ENCODE measurements at regions not wholly inside any gene's neighbourhood (a gene's known extent, or its start where the extent isn't known, plus 50 kb on each side); places are given as distances from the start of the nearest gene placed in this dataset.
"Not testable (repeated sequence)": the region's sequence is repeated elsewhere in the genome, so short reads cannot be mapped to it uniquely, and the experiment has no call there.

DNA sequence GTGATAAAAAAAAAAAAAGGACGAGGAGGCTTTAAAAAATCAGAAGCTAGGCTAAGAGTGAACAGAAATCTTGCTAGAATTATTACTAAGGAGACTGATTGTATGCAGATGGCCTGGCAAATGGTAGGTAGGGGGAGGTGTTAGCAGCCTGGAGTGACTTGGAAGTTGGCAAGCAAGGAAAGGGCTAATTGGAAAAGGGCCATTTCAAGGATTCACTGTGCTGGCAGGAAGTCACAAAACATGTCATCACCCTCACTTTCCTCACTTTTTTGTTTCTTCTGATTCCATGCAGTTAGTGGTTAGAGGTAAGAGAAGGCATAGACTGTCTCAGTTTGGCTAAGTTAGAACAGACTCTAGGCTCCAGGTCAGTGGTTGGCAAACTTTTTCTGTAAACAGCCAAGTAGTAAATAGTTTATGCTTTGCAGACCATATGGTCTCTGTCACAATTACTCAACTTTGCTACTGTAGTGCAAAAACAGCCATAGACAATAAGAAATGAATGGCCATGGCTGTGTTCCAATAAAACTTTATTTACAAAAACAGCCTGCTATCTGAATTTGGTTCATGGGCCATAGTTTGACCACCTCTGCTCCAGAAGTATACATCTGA, 646.5 kb upstream of the ACTRT1 start:
- no peaks in the 10 kb centered on the region for H3K27me3 Mint-ChIP-seq
- no peak for ATAC-seq (ENCODE audit: low read depth)
- no peaks in the 10 kb centered on the region for H3K9me3 Mint-ChIP-seq
- H3K4me3 Mint-ChIP-seq: no peak overlapping the region
- no peaks in the 10 kb centered on the region for H3K36me3 Mint-ChIP-seq
- H3K4me1 Mint-ChIP-seq: no peaks in the 10 kb centered on the region
- no peak overlapping the region for H3K27ac Mint-ChIP-seq
- DNase-seq (ENCODE audit: low spot score in 2 of 2): no peak

DNA sequence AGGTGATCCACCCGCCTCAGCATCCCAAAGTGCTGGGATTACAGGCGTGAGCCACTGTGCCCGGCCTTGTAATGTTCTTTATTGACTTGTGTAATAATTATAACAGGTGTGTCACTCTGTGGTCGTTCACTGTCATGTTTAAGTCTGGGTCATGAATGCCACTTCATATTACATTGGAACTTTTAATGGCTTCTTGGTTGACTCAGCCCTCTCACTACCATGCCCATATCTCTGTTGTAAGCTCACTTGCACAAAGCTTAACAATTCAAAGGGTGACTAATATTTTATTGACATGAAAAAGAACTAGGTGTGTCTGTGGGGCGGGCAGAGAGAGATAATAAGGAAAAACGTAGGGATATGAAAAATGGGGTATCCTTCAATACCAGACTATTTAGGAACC, 639.7 kb upstream of the ACTRT1 start:
- DNase-seq (ENCODE audit: low spot score in 2 of 2): no peak
- no peak for ATAC-seq (ENCODE audit: low read depth)
- no peaks in the 10 kb centered on the region for H3K9me3 Mint-ChIP-seq
- H3K27me3 Mint-ChIP-seq: no peaks in the 10 kb centered on the region
- no peaks in the 10 kb centered on the region for H3K4me1 Mint-ChIP-seq
- H3K36me3 Mint-ChIP-seq: no peaks in the 10 kb centered on the region
- H3K4me3 Mint-ChIP-seq: no peak overlapping the region
- H3K27ac Mint-ChIP-seq: no peak overlapping the region

DNA sequence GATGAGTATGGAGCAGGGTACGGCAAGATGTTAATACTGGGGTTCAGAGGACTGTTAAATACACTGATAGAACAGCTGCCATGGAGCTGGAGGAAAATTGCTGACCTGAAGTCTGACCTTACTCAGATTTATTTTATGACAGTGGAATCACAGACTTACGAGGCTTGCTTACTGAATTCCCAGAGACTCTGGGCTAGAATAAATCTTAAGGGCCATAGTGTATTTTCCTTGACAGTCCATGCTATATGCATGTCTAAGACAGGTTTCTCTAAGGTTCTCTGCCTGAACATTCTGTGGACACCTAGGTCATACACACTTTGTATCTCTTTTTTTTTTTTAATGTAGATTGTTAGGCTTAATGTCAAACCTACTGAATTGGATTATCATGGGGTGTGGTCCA, 633.2 kb upstream of the ACTRT1 start:
- no peaks in the 10 kb centered on the region for H3K36me3 Mint-ChIP-seq
- DNase-seq (ENCODE audit: low spot score in 2 of 2) (no peak), ATAC-seq (ENCODE audit: low read depth) (no peak)
- no peak overlapping the region for H3K4me3 Mint-ChIP-seq
- H3K9me3 Mint-ChIP-seq: no peaks in the 10 kb centered on the region
- no peak overlapping the region for H3K27ac Mint-ChIP-seq
- no peaks in the 10 kb centered on the region for H3K4me1 Mint-ChIP-seq
- H3K27me3 Mint-ChIP-seq: no peaks in the 10 kb centered on the region

DNA sequence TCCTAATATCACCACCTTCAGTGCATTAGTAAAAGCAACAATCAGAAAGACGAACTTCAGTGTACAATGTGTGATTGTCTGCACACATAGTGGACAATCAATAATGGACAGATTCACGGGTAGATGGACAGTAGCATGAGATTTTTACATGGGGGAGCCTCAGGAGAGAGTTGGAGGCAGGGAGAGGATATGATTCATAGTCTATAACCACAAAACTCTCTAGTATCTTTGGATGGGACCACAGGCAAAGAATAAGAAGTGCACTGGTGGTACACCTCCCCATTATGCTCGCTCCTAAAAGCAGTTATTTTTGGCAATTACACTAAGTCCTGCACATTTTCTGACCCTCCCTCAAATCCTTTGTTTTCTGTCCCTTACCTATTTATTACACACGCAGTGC, 624.4 kb upstream of the ACTRT1 start:
- Mint-ChIP-seq H3K4me3 (no peak overlapping the region), H3K27me3 (peaks cover 2% of the 10 kb centered on the region), H3K4me1 (no peaks in the 10 kb centered on the region), H3K27ac (no peak overlapping the region), H3K9me3 (no peaks in the 10 kb centered on the region), H3K36me3 (no peaks in the 10 kb centered on the region)
- DNase-seq (ENCODE audit: low spot score in 2 of 2): no peak
- ATAC-seq (ENCODE audit: low read depth): no peak

DNA sequence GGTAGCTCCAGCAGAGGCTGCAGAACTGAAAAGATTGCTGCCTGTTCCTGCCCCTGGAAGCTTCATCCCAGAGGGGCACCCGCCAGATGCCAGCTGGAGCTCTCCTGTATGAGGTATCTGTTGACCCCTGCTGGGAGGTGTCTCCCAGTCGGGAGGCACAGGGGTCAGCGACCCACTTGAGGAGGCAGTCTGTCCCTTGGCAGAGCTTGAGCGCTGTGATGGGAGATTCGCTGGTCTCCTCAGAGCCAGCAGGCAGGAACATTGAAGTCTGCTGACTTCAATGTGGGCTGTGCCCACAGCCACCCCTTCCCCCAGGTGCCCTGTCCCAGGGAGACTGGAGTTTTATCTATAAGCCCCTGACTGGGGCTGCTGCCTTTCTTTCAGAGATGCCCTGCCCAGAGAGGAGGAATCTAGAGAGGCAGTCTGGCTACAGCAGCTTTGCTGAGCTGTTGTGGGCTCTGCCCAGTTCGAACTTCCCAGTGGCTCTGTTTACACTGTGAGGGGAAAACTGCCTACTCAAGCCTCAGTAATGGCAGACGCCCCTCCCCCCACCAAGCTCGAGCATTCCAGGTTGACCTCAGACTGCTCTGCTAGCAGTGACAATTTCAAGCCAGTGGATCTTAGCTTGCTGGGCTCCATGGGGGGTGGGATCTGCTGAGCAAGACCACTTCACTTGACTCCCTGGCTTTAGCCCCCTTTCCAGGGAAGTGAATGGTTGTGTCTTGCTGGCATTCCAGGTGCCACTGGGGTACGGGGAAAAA, 622.3 kb upstream of the ACTRT1 start:
- H3K27ac Mint-ChIP-seq; DNase-seq (ENCODE audit: low spot score in 2 of 2); H3K36me3 Mint-ChIP-seq; H3K4me1 Mint-ChIP-seq; H3K27me3 Mint-ChIP-seq; H3K4me3 Mint-ChIP-seq; ATAC-seq (ENCODE audit: low read depth); H3K9me3 Mint-ChIP-seq: not testable (repeated sequence)

DNA sequence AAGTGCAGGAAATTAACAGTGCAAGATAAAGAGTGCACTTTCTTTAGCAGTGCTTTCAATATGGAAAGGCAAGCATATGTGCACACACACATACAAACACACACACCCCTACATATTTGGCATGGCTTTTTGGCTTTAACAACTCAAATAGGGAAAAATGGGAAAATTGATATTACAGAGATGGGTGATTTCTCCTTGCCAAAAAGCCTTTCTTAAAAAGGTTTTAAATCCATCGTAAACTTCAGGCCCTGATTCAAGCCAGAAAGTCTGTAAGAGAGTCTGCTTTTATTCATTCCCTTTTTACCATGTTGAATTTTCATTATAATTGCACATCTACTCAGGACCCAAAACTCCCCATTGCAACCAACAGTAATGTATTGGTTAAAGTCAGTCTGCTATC, 612.0 kb upstream of the ACTRT1 start:
- Mint-ChIP-seq H3K9me3 (peaks cover 2% of the 10 kb centered on the region), H3K27me3 (no peaks in the 10 kb centered on the region), H3K36me3 (no peaks in the 10 kb centered on the region), H3K4me3 (no peak overlapping the region), H3K4me1 (no peaks in the 10 kb centered on the region), H3K27ac (no peak overlapping the region)
- DNase-seq (ENCODE audit: low spot score in 2 of 2): no peak
- no peak for ATAC-seq (ENCODE audit: low read depth)

DNA sequence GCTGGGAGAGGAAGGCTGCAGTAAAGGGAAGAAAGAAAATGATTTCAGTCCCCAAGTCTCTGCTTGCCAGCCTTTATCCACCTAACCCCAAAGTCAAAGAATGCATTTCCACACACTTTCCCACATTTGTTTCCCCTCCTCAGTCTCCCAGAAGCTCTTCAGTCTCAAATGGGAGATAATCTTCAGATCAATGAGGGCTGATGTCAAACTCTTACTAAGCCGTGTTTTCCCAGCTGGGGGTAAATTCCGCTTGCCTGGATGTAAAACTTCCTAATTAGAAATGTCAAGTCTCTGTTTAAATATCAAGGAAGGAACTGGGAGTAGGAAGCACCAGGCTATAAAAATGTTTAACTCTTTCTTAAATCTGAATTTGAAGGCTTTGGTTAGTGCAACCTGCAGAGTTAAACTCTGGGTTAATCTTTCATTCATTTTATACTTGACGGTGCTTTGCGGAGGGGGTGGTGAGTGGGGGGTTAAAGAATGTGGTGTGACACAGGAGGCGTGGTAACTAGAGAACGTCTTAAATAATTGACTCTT, 601.4 kb upstream of the ACTRT1 start:
- Mint-ChIP-seq H3K9me3 (peaks cover 2% of the 10 kb centered on the region), H3K4me3 (no peak overlapping the region), H3K4me1 (no peaks in the 10 kb centered on the region), H3K36me3 (peaks cover 2% of the 10 kb centered on the region), H3K27me3 (no peaks in the 10 kb centered on the region), H3K27ac (no peak overlapping the region)
- ATAC-seq (ENCODE audit: low read depth) (no peak), DNase-seq (ENCODE audit: low spot score in 2 of 2) (no peak)

DNA sequence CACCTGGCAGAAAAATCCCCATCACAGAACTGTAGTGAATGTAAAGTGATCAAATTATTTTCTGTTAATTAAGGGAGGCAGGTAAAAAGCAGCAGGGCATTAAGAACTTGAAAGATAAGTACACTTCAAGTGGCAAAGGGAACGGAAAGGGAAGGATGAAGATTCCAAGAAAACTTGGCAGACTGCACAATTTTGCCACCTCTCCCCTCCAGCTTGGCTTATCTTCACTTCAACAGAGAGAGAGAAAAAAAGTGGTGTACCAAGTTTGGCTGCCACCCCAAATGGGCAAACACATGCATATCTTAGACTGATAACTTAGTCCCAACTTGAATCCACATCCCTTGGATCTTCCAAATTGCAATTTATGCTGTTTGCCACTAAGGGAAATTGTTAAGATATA, 598.1 kb upstream of the ACTRT1 start:
- Mint-ChIP-seq H3K36me3 (no peaks in the 10 kb centered on the region), H3K4me3 (no peak overlapping the region), H3K27me3 (no peaks in the 10 kb centered on the region), H3K4me1 (no peaks in the 10 kb centered on the region), H3K9me3 (peaks cover 7% of the 10 kb centered on the region), H3K27ac (no peak overlapping the region)
- DNase-seq (ENCODE audit: low spot score in 2 of 2) (no peak), ATAC-seq (ENCODE audit: low read depth) (no peak)

DNA sequence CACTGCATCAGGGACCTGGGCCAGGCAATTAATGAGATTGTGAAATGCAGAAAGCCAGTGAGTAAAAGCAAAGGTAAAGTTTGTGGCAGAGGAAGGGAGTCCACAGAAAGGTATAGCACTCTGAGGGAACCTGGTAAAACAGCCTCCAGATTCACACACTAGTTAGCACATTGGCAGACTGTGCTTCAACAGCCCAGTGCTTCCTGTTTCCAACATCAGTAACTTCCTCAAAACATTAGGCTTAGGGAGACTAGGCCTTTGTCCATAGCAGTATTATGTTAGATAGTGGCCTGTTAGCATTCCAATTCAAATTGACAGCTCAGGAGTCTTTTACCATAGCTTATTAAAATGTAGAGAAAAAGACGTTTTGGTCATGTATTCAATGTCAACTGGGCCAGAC, 582.6 kb upstream of the ACTRT1 start:
- H3K4me3 Mint-ChIP-seq: no peak overlapping the region
- DNase-seq (ENCODE audit: low spot score in 2 of 2) (no peak), ATAC-seq (ENCODE audit: low read depth) (no peak)
- H3K27ac Mint-ChIP-seq: no peak overlapping the region
- H3K9me3 Mint-ChIP-seq: no peaks in the 10 kb centered on the region
- H3K27me3 Mint-ChIP-seq: no peaks in the 10 kb centered on the region
- no peaks in the 10 kb centered on the region for H3K4me1 Mint-ChIP-seq
- no peaks in the 10 kb centered on the region for H3K36me3 Mint-ChIP-seq

DNA sequence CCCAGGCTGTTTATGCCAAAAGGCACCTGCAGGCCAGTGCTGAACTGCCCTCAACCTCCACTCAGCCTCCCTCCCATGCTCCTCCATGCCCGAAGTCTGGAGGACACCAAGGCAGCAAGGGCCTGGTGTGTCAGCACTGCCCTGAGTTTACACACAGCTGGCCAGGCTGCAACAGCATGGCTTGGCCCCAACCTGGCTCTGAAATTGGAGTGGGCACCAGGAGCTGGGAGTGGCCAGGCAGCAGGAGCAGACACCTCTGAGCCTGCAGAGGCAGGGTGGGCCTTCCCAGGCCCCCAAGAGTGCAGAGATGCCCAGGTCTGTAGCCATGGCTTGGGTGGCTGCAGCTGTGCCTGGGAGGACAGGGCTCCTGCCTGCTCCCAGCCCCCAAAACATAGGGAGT, 571.2 kb upstream of the ACTRT1 start:
- Mint-ChIP-seq H3K27me3 (no peaks in the 10 kb centered on the region), H3K36me3 (no peaks in the 10 kb centered on the region), H3K9me3 (no peaks in the 10 kb centered on the region), H3K27ac (no peak overlapping the region), H3K4me3 (no peak overlapping the region), H3K4me1 (no peaks in the 10 kb centered on the region)
- DNase-seq (ENCODE audit: low spot score in 2 of 2) (no peak), ATAC-seq (ENCODE audit: low read depth) (no peak)

DNA sequence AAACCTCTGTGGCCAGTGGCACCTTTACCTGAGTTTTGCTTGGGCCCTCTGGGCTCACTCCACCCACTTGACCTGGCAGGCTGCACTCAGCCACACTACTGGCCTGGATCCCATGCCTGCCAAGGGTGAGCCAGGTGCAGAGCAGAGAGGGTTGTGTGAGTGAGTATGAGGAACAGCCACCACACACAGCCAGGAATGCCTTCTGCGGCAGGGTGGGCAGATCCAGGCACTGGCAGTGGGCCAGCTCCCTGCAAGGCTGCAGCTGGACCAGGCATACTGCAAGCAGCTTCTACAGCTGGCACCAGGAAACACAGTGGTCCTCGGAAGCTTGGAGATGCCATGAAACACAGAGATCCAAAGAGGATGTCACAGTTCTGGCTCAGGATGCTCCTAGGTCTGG, 570.1 kb upstream of the ACTRT1 start:
- DNase-seq (ENCODE audit: low spot score in 2 of 2) (no peak), ATAC-seq (ENCODE audit: low read depth) (no peak)
- no peak overlapping the region for H3K27ac Mint-ChIP-seq
- no peaks in the 10 kb centered on the region for H3K36me3 Mint-ChIP-seq
- no peaks in the 10 kb centered on the region for H3K9me3 Mint-ChIP-seq
- H3K4me1 Mint-ChIP-seq: no peaks in the 10 kb centered on the region
- no peak overlapping the region for H3K4me3 Mint-ChIP-seq
- no peaks in the 10 kb centered on the region for H3K27me3 Mint-ChIP-seq

DNA sequence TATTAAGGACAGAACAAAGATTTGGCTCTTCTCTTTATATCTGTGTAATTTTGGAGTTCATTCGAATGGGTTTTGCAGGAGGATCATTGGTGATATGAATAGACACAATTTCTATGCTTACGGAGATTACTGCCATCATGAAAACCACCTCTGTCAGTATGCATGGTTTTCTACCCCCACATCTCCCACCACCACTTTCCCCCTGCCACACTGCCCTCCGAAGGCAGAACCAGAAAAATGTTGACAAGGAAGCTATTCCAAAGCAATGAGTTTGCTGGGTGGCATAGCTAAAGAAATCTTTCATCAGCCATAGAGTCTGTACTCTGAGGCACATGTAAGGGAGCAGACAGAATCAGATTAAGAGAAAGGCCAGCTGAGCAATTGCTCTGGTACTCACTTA, 567.3 kb upstream of the ACTRT1 start:
- no peaks in the 10 kb centered on the region for H3K4me1 Mint-ChIP-seq
- no peak for DNase-seq (ENCODE audit: low spot score in 2 of 2)

DNA sequence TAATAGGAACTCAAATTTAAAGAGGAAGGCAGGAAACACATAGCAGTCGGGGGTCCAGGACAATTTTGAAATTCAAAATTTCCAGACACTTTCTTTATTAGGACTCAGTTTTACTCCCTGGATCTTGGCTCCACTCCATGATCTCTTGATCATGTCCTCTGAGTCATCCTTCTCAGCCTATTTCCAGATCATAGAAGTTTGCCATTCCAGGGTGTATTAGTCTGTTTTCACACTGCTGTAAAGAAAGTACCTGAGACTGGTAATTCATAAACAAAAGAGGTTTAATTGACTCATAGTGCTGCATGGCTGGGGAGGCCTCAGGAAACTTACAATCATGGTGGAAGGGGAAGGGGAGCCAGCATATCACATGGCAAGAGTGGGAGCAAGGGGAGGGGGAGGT, 564.7 kb upstream of the ACTRT1 start:
- Mint-ChIP-seq H3K4me3 (no peak overlapping the region), H3K36me3 (no peaks in the 10 kb centered on the region), H3K9me3 (no peaks in the 10 kb centered on the region), H3K27me3 (no peaks in the 10 kb centered on the region), H3K4me1 (no peaks in the 10 kb centered on the region), H3K27ac (no peak overlapping the region)
- ATAC-seq (ENCODE audit: low read depth): no peak
- DNase-seq (ENCODE audit: low spot score in 2 of 2): no peak

More for the DNA sequence above, 567.3 kb upstream of the ACTRT1 start:
- Mint-ChIP-seq H3K9me3 (no peaks in the 10 kb centered on the region), H3K27ac (no peak overlapping the region), H3K4me3 (no peak overlapping the region), H3K36me3 (no peaks in the 10 kb centered on the region), H3K27me3 (no peaks in the 10 kb centered on the region)
- ATAC-seq (ENCODE audit: low read depth): no peak

DNA sequence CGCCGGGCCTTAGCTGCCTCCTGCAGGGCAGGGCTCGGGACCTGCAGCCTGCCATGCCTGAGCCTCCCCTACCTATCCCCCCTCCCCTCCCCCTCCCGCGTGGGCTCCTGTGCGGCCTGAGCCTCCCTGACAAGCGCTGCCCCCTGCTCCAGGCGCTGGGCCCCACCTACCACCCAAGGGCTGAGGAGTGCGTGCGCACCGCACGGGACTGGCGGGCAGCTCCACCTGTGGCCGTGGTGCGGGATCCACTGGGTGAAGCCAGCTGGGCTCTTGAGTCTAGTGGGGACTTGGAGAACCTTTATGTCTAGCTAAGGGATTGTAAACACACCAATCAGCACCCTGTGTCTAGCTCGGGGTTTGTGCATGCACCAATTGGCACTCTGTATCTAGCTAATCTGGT, 554.6 kb upstream of the ACTRT1 start:
- not testable (repeated sequence) for H3K27ac Mint-ChIP-seq; ATAC-seq (ENCODE audit: low read depth); H3K4me3 Mint-ChIP-seq; H3K9me3 Mint-ChIP-seq; H3K4me1 Mint-ChIP-seq; DNase-seq (ENCODE audit: low spot score in 2 of 2); H3K27me3 Mint-ChIP-seq; H3K36me3 Mint-ChIP-seq

DNA sequence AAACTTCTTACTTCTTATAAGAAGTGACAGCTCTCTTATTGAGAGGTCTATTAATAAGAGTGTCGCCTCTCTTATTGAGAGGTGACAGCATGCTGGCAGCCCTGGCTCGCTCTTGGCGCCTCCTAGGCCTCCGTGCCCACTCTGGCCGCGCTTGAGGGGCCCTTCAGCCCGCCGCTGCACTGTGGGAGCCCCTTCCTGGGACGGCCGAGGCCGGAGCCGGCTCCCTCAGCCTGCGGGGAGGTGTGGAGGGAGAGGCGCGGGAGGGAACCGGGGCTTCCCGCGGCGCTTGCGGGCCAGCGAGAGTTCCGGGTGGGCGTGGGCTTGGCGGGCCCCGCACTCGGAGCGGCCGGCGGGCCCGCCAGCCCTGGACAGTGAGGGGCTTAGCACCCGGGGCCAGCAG, 554.2 kb upstream of the ACTRT1 start:
- H3K36me3 Mint-ChIP-seq; ATAC-seq (ENCODE audit: low read depth); DNase-seq (ENCODE audit: low spot score in 2 of 2); H3K27me3 Mint-ChIP-seq; H3K4me3 Mint-ChIP-seq; H3K9me3 Mint-ChIP-seq; H3K4me1 Mint-ChIP-seq; H3K27ac Mint-ChIP-seq: not testable (repeated sequence)
